ENCODE measurements at regions not wholly inside any gene's neighbourhood (a gene's known extent, or its start where the extent isn't known, plus 50 kb on each side); places are given as distances from the start of the nearest gene placed in this dataset.

- Mint-ChIP-seq H3K36me3 (ENCODE audit: low read depth) (peaks cover 10% of the 10 kb centered on the region), H3K9me3 (peaks cover 11% of the 10 kb centered on the region), H3K27ac (ENCODE audit: unreplicated experiment) (no peak overlapping the region), H3K4me1 (no peaks in the 10 kb centered on the region), H3K27me3 (ENCODE audit: low read depth) (no peaks in the 10 kb centered on the region), H3K4me3 (no peak overlapping the region)
- no peak for TF ChIP-seq CTCF (conservative IDR thresholded peaks at IDR 0.05)
- no peak for DNase-seq (ENCODE audit: low read depth, low spot score)
Measured at GRCh38 chr3:74315291-74315690, 299.2 kb downstream of the CNTN3 start.

- H3K36me3 Mint-ChIP-seq (ENCODE audit: low read depth), result peaks cover 10% of the 10 kb centered on the region
- H3K4me3 Mint-ChIP-seq, result no peak overlapping the region
- no peaks in the 10 kb centered on the region for H3K4me1 Mint-ChIP-seq
- peaks cover 11% of the 10 kb centered on the region for H3K9me3 Mint-ChIP-seq
- no peak for TF ChIP-seq CTCF (conservative IDR thresholded peaks at IDR 0.05)
- no peak for DNase-seq (ENCODE audit: low read depth, low spot score)
- H3K27me3 Mint-ChIP-seq (ENCODE audit: low read depth), result no peaks in the 10 kb centered on the region
- peak overlapping the region; percentile 55 for H3K27ac Mint-ChIP-seq (ENCODE audit: unreplicated experiment)
Measured at GRCh38 chr3:74314696-74315095, 299.8 kb downstream of the CNTN3 start.

GRCh38 chr3:74309716-74310115 lies 304.7 kb downstream of the CNTN3 start:
- DNase-seq (ENCODE audit: low read depth, low spot score), result no peak
- no peak overlapping the region for H3K4me3 Mint-ChIP-seq
- no peak for TF ChIP-seq CTCF (conservative IDR thresholded peaks at IDR 0.05)
- H3K36me3 Mint-ChIP-seq (ENCODE audit: low read depth), result no peaks in the 10 kb centered on the region
- H3K9me3 Mint-ChIP-seq, result no peaks in the 10 kb centered on the region
- no peaks in the 10 kb centered on the region for H3K27me3 Mint-ChIP-seq (ENCODE audit: low read depth)
- no peaks in the 10 kb centered on the region for H3K4me1 Mint-ChIP-seq
- H3K27ac Mint-ChIP-seq (ENCODE audit: unreplicated experiment), result no peak overlapping the region

GRCh38 chr3:74304424-74304823 lies 310.0 kb downstream of the CNTN3 start:
- no peak overlapping the region for H3K27ac Mint-ChIP-seq (ENCODE audit: unreplicated experiment)
- H3K27me3 Mint-ChIP-seq (ENCODE audit: low read depth), result peaks cover 4% of the 10 kb centered on the region
- no peak for DNase-seq (ENCODE audit: low read depth, low spot score)
- no peak overlapping the region for H3K4me3 Mint-ChIP-seq
- no peaks in the 10 kb centered on the region for H3K4me1 Mint-ChIP-seq
- no peaks in the 10 kb centered on the region for H3K36me3 Mint-ChIP-seq (ENCODE audit: low read depth)
- no peak for TF ChIP-seq CTCF (conservative IDR thresholded peaks at IDR 0.05)
- H3K9me3 Mint-ChIP-seq, result no peaks in the 10 kb centered on the region

- no peak overlapping the region for H3K27ac Mint-ChIP-seq (ENCODE audit: unreplicated experiment)
Measured at GRCh38 chr3:74303711-74304110, 310.7 kb downstream of the CNTN3 start.

More at GRCh38 chr3:74303711-74304110, 310.7 kb downstream of the CNTN3 start:
- Mint-ChIP-seq H3K27me3 (ENCODE audit: low read depth) (peaks cover 4% of the 10 kb centered on the region), H3K9me3 (no peaks in the 10 kb centered on the region), H3K4me3 (no peak overlapping the region), H3K36me3 (ENCODE audit: low read depth) (no peaks in the 10 kb centered on the region), H3K4me1 (no peaks in the 10 kb centered on the region)
- no peak for DNase-seq (ENCODE audit: low read depth, low spot score)
- no peak for TF ChIP-seq CTCF (conservative IDR thresholded peaks at IDR 0.05)
